ENCODE measurements at regions not wholly inside any gene's neighbourhood (a gene's known extent, or its start where the extent isn't known, plus 50 kb on each side); places are given as distances from the start of the nearest gene placed in this dataset.

GRCh38 chrX:42627891-42628290, 150.1 kb downstream of the PPP1R2C start:
- TF ChIP-seq POLR2A (IDR thresholded peaks at IDR 0.05): no peak
- TF ChIP-seq CTCF (IDR thresholded peaks at IDR 0.05): no peak

Measured in heart left ventricle (tissue), 13 donors.